K562 (cell line): ENCODE measurements at regions not wholly inside any gene's neighbourhood (a gene's known extent, or its start where the extent isn't known, plus 50 kb on each side); places are given as distances from the start of the nearest gene placed in this dataset.

Experiments used
- HNRNPUL1 ChIP-seq: fragments of 200-400 bp; formaldehyde crosslinking; IDR thresholded peaks from 2 replicates; pipeline ENCODE4 v1.6.1; 2017; ENCODE audit warnings: low read length
- NRF1 ChIP-seq, 2 experiments: fragments of 450-650 bp; IDR thresholded peaks in 1 of 2; conservative IDR thresholded peaks in 1 of 2; 2 replicates each; pipeline ENCODE4 v1.6.1; 2014; ENCODE audit warnings: mild to moderate bottlenecking in 2 of 2
- PATZ1 ChIP-seq: fragments of 250-450 bp; sonication (Bioruptor Pico); IDR thresholded peaks from 2 replicates; pipeline ENCODE4 v1.5.0; 2020; ENCODE audit warnings: mild to moderate bottlenecking, borderline replicate concordance
- SAP30 ChIP-seq: fragments of 200-600 bp; sonication (generic); IDR thresholded peaks from 2 replicates; pipeline ENCODE4 v1.6.1; 2012; ENCODE audit warnings: borderline replicate concordance, low read depth, mild to moderate bottlenecking, moderate library complexity, low read length, control low read depth, inconsistent platforms; ENCODE audit not compliant: insufficient read depth, poor library complexity, severe bottlenecking
- ZNF175 ChIP-seq: fragments of 200-800 bp; sonication (Bioruptor generic); IDR thresholded peaks from 2 replicates; pipeline ENCODE4 v1.6.1; 2016; ENCODE audit warnings: low read depth, mild to moderate bottlenecking, missing genetic modification characterization, missing compliant biosample characterization
- ZNF324 ChIP-seq: fragments of 250-450 bp; sonication (Bioruptor Pico); IDR thresholded peaks from 2 replicates; pipeline ENCODE4 v1.4.0; 2020; ENCODE audit warnings: mild to moderate bottlenecking
- ZNF695 ChIP-seq: fragments of 450-650 bp; formaldehyde crosslinking; IDR thresholded peaks from 2 replicates; pipeline ENCODE4 v1.4.0; 2020; ENCODE audit warnings: mild to moderate bottlenecking, moderate library complexity
- ZNF785 ChIP-seq: fragments of 250-450 bp; sonication (Bioruptor Pico); IDR thresholded peaks from 2 replicates; pipeline ENCODE4 v1.4.0; 2020; ENCODE audit warnings: mild to moderate bottlenecking
- TF ChIP-seq, protein P1 (sequence below): sonication (generic); formaldehyde crosslinking; IDR thresholded peaks from 2 replicates; pipeline ENCODE4 v1.8.0; 2023; ENCODE audit warnings: mild to moderate bottlenecking, missing genetic modification reagents
- TF ChIP-seq, protein P2 (sequence below): fragments of 250-450 bp; sonication (Bioruptor Pico); IDR thresholded peaks from 2 replicates; pipeline ENCODE4 v1.5.0; 2022; ENCODE audit warnings: mild to moderate bottlenecking
- TF ChIP-seq, protein P3 (sequence below): sonication (generic); formaldehyde crosslinking; IDR thresholded peaks from 2 replicates; pipeline ENCODE4 v1.8.1; 2022; ENCODE audit warnings: missing genetic modification reagents
- TF ChIP-seq, protein P4 (sequence below), 3 experiments: IDR thresholded peaks in 2 of 3; conservative IDR thresholded peaks in 1 of 3; 2 replicates each; pipeline ENCODE4 v1.5.1; 2011 to 2012; ENCODE audit warnings: low read length in 3 of 3, mild to moderate bottlenecking in 3 of 3, control low read depth in 2 of 3, improper control_type of control experiment in 1 of 3, inconsistent platforms in 1 of 3, low read depth in 1 of 3, mixed read lengths in 1 of 3, moderate library complexity in 1 of 3; ENCODE audit not compliant: insufficient read depth in 2 of 3

DNA sequence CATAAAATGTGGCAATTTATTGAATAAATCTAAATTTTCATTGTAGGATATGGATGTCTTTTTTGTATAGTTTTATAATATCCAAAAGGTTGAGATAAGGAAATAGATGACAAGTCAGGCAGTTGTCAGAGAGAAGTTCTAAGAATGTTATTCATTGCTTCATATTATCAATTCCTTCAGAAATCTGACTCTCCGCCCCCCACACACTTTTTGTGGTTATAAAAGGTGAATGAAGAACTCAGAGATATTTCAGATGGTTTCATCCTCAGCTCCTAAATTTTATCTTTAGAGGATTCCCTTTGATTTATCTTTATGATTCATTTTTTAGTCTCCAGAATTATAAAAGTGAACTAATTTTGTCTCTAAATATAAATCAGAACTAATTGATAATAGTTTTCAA, 136.1 kb upstream of the NOX3 start:
- TF ChIP-seq ZNF785: no peak
- no peak for TF ChIP-seq PATZ1 (CRISPR knock-in tag)
- no peak for TF ChIP-seq ZNF695 (CRISPR knock-in tag)
- TF ChIP-seq, protein P1, sequence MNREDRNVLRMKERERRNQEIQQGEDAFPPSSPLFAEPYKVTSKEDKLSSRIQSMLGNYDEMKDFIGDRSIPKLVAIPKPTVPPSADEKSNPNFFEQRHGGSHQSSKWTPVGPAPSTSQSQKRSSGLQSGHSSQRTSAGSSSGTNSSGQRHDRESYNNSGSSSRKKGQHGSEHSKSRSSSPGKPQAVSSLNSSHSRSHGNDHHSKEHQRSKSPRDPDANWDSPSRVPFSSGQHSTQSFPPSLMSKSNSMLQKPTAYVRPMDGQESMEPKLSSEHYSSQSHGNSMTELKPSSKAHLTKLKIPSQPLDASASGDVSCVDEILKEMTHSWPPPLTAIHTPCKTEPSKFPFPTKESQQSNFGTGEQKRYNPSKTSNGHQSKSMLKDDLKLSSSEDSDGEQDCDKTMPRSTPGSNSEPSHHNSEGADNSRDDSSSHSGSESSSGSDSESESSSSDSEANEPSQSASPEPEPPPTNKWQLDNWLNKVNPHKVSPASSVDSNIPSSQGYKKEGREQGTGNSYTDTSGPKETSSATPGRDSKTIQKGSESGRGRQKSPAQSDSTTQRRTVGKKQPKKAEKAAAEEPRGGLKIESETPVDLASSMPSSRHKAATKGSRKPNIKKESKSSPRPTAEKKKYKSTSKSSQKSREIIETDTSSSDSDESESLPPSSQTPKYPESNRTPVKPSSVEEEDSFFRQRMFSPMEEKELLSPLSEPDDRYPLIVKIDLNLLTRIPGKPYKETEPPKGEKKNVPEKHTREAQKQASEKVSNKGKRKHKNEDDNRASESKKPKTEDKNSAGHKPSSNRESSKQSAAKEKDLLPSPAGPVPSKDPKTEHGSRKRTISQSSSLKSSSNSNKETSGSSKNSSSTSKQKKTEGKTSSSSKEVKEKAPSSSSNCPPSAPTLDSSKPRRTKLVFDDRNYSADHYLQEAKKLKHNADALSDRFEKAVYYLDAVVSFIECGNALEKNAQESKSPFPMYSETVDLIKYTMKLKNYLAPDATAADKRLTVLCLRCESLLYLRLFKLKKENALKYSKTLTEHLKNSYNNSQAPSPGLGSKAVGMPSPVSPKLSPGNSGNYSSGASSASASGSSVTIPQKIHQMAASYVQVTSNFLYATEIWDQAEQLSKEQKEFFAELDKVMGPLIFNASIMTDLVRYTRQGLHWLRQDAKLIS (CRISPR knock-in tag): no peak
- no peak for TF ChIP-seq ZNF175 (CRISPR knock-in tag)
- TF ChIP-seq, protein P2, sequence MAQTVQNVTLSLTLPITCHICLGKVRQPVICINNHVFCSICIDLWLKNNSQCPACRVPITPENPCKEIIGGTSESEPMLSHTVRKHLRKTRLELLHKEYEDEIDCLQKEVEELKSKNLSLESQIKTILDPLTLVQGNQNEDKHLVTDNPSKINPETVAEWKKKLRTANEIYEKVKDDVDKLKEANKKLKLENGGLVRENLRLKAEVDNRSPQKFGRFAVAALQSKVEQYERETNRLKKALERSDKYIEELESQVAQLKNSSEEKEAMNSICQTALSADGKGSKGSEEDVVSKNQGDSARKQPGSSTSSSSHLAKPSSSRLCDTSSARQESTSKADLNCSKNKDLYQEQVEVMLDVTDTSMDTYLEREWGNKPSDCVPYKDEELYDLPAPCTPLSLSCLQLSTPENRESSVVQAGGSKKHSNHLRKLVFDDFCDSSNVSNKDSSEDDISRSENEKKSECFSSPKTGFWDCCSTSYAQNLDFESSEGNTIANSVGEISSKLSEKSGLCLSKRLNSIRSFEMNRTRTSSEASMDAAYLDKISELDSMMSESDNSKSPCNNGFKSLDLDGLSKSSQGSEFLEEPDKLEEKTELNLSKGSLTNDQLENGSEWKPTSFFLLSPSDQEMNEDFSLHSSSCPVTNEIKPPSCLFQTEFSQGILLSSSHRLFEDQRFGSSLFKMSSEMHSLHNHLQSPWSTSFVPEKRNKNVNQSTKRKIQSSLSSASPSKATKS: no peak
- no peak for TF ChIP-seq HNRNPUL1
- no peak for TF ChIP-seq SAP30
- TF ChIP-seq, protein P3, sequence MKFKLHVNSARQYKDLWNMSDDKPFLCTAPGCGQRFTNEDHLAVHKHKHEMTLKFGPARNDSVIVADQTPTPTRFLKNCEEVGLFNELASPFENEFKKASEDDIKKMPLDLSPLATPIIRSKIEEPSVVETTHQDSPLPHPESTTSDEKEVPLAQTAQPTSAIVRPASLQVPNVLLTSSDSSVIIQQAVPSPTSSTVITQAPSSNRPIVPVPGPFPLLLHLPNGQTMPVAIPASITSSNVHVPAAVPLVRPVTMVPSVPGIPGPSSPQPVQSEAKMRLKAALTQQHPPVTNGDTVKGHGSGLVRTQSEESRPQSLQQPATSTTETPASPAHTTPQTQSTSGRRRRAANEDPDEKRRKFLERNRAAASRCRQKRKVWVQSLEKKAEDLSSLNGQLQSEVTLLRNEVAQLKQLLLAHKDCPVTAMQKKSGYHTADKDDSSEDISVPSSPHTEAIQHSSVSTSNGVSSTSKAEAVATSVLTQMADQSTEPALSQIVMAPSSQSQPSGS (CRISPR knock-in tag): no peak
- TF ChIP-seq NRF1 (conservative IDR thresholded peaks at IDR 0.05 in 1 of 2, IDR thresholded peaks at IDR 0.05 in 1 of 2): no peak
- no peak for TF ChIP-seq ZNF324 (CRISPR knock-in tag)
- TF ChIP-seq, protein P4, sequence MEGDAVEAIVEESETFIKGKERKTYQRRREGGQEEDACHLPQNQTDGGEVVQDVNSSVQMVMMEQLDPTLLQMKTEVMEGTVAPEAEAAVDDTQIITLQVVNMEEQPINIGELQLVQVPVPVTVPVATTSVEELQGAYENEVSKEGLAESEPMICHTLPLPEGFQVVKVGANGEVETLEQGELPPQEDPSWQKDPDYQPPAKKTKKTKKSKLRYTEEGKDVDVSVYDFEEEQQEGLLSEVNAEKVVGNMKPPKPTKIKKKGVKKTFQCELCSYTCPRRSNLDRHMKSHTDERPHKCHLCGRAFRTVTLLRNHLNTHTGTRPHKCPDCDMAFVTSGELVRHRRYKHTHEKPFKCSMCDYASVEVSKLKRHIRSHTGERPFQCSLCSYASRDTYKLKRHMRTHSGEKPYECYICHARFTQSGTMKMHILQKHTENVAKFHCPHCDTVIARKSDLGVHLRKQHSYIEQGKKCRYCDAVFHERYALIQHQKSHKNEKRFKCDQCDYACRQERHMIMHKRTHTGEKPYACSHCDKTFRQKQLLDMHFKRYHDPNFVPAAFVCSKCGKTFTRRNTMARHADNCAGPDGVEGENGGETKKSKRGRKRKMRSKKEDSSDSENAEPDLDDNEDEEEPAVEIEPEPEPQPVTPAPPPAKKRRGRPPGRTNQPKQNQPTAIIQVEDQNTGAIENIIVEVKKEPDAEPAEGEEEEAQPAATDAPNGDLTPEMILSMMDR (IDR thresholded peaks at IDR 0.05 in 2 of 3, conservative IDR thresholded peaks at IDR 0.05 in 1 of 3; ENCODE audit: insufficient read depth in 2 of 3, low read depth in 1 of 3, low read length in 3 of 3): no peak
